GM12873 (cell line): ENCODE measurements at regions not wholly inside any gene's neighbourhood (a gene's known extent, or its start where the extent isn't known, plus 50 kb on each side); places are given as distances from the start of the nearest gene placed in this dataset.

Source experiments
- CTCF ChIP-seq: IDR thresholded peaks from 2 replicates; pipeline ENCODE4 v1.5.1; 2012; ENCODE audit warnings: low read depth, mild to moderate bottlenecking, moderate library complexity, low read length, control low read depth; ENCODE audit not compliant: insufficient read depth; ENCODE audit errors: missing control alignments

DNA sequence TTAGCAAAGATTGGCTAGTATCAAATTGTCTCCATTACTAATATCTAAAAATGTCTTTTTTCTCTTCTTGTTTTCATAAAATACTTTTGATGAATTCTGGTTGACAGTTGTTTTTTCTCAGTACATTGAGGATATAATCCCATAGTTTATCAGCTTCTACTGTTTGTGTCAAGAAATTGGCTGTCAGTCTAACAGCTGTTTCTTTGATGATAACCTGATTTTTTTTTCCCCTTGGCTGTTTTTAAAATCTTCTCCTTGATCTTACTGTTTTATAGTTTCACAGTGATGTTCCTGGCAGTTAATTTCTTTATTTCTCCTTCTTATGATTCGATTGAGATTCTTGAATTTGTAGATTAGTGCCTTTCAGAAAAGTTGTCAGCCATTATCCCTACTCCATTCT lies 315.3 kb upstream of the PMFBP1 start:
- no peak for TF ChIP-seq CTCF

DNA sequence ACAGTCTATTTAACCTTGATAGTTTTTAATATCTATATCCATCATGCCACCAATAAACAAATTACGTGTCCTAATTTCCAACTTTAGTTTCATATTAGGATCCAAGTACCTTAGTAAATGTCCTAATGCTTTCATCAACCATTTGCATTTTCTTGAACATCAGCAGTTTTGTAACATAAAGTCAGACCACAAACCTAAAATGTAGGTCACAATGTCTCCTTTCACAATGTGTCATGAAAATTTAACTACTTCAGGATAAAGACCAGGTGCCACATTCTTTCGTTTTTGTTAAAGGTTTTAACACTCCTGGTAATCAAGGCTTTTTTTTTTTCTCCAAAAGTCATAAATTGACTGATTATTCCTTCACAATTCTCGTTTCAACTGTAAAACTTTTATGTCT lies 310.7 kb upstream of the PMFBP1 start:
- no peak for TF ChIP-seq CTCF

DNA sequence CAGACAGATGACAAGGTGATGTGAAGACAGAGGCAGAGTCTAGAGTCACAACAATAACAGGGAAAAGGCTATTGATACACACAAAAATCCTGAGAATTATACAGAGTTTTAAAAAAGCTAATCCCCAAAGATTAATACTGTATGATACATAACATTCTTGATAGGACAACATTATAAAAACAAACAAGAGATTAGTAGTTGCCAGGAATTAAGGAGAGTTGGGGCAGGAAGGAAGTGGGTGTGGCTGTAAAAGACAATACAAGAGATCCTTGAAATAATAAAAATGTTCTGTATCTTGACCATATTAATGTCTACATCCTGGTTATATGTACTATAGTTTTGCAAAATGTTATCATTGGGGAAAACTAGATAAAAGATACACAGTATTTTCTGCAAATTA lies 309.5 kb upstream of the PMFBP1 start:
- no peak for TF ChIP-seq CTCF

DNA sequence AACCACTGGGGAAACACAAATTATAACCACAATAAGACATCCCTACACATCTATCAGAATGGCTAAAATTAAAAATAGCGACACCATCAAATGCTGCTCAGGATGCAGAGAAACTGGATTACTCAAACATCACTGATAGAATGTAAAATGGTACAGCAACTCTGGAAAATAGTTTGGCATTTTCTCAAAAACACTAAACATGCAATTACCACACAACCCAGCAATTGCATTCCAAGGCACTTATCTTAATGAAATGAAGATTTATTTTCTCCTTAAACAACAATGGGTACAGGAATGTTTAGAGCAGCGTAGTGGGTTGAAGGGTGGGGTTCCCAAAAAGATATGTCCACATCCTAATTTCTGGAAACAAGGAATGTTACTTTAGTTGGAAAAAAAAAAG lies 309.0 kb upstream of the PMFBP1 start:
- TF ChIP-seq CTCF, result no peak

DNA sequence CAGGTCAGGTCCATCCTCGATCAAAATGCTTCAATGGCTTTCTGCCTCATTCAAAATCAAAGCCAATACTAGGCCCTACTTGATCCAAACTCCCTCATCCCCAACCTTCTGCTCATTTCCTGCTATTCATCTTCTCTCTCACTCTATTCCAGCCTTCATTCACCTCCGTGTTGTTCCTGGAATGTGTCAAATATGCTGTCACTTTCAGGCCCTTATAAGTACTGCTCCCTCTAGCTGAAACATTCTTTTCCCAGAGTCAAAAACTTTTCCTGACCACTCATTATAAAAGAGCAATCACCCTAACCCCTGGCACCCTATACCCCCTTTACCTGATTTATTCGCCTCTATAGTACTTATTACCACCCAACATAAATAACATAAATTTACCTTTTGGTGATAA lies 303.7 kb upstream of the PMFBP1 start:
- no peak for TF ChIP-seq CTCF

DNA sequence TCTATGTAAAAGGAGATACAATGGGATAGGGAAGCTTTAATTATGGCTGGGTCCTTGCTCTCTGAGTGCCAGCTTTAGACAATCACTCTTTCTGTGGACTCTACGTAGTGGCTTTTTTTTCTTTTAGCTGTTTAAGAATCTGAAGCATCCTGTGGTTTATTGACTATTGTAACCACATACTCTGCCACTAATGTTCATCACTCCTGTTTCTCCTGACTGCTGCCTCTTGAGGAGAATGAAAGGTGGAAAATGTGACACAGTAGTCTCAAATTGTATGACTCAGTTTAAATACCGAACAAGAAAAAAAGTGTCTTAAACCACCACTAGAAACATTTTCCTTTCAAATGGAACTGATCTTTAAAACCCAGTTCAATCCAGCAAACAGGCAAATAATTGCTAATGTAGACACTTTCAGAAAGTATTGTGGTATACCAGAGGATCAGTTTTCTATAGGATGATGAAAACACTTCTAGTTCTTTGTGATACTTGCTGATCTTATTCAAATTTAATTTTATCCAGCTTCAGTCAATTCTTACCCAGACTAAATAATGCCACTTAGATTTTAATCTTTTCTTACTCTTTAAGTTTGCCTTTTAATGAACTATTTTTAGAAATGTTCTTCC lies 302.7 kb upstream of the PMFBP1 start:
- no peak for TF ChIP-seq CTCF

DNA sequence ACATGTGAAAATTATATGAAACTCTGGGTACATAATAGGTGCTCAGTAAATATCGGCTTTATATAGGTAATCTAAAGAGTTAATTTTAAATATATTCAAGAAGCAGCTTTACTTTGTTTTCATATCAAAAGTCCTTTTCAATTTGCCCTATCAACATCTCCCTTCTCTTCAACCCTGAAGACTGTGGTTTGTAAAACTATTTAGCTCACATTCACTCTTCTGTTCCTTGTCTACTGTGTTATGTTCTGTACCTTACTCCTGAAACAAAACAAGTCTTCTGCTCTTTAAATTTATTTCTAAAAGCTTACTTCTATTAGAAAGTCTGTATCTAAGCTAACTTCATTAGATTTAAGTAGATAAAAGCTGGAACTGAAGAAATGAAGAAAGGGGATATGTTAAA lies 301.7 kb upstream of the PMFBP1 start:
- TF ChIP-seq CTCF, result no peak
